GM10248 (cell line): ENCODE measurements at regions not wholly inside any gene's neighbourhood (a gene's known extent, or its start where the extent isn't known, plus 50 kb on each side); places are given as distances from the start of the nearest gene placed in this dataset.

Experiments used
- CTCF ChIA-PET: fragments of 300-600 bp; sonication (Branson Sonifier 250); formaldehyde crosslinking; extraction: SDS; loops from one replicate; lab custom pipeline; 2021; ENCODE audit warnings: antibody characterized with exemption; lab: Yijun Ruan, JAX
- POLR2A ChIA-PET: fragments of 350-650 bp; sonication (Branson Sonifier 250); formaldehyde crosslinking; extraction: SDS; loops from one replicate; lab custom pipeline; 2020; ENCODE audit warnings: antibody characterized with exemption; lab: Yijun Ruan, JAX
- DNase-seq: peaks from one replicate; pipeline ENCODE4 v3.0.0; 2012; ENCODE audit errors: extremely low spot score
- TF ChIP-seq, protein P1 (sequence below): IDR thresholded peaks from 2 replicates; pipeline ENCODE4 v1.5.1; 2012; ENCODE audit warnings: mild to moderate bottlenecking, low read depth; ENCODE audit errors: extremely low read depth, missing control alignments, control extremely low read depth

DNA sequence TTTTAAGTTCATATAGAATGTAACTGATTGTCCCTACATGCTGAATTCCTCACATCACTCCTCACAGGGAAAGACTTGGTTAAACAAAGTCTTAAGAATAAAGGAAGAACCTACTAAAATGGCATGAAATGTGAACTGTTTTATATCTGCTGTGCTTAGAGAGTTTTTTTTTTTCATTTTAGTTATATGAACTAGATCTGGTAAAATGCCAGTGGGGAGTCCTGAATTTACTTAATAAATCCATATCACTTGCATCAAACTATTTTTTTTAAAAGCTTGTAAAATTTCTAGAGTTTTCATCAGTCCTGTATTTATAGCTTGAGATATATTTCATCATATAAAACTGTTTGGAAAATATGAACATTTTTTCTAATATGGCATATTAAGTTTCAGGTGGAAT lies 1528.6 kb downstream of the EFNA5 start:
- CTCF ChIA-PET, result interaction anchor here (1.4 kb wide), 1 partner anchor 19 kb away, joined by 3 read pairs; no protein-coding TSS in a partner anchor
- no peak for DNase-seq
- TF ChIP-seq, protein P1, sequence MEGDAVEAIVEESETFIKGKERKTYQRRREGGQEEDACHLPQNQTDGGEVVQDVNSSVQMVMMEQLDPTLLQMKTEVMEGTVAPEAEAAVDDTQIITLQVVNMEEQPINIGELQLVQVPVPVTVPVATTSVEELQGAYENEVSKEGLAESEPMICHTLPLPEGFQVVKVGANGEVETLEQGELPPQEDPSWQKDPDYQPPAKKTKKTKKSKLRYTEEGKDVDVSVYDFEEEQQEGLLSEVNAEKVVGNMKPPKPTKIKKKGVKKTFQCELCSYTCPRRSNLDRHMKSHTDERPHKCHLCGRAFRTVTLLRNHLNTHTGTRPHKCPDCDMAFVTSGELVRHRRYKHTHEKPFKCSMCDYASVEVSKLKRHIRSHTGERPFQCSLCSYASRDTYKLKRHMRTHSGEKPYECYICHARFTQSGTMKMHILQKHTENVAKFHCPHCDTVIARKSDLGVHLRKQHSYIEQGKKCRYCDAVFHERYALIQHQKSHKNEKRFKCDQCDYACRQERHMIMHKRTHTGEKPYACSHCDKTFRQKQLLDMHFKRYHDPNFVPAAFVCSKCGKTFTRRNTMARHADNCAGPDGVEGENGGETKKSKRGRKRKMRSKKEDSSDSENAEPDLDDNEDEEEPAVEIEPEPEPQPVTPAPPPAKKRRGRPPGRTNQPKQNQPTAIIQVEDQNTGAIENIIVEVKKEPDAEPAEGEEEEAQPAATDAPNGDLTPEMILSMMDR, result no peak
- POLR2A ChIA-PET, result no interaction called here

GRCh38 chr5:106140101-106140500 lies 1530.6 kb downstream of the EFNA5 start:
- POLR2A ChIA-PET, result no interaction called here

GRCh38 chr5:106136061-106136460 lies 1534.7 kb downstream of the EFNA5 start:
- no peak for DNase-seq
- TF ChIP-seq, protein P1, result no peak
- ChIA-PET POLR2A (no interaction called here), CTCF (no interaction called here)

More at GRCh38 chr5:106140101-106140500, 1530.6 kb downstream of the EFNA5 start:
- CTCF ChIA-PET, result interaction anchor here (1.1 kb wide), 1 partner anchor 12 kb away, joined by 3 read pairs; no protein-coding TSS in a partner anchor
- DNase-seq, result no peak
- TF ChIP-seq, protein P1, result no peak

DNA sequence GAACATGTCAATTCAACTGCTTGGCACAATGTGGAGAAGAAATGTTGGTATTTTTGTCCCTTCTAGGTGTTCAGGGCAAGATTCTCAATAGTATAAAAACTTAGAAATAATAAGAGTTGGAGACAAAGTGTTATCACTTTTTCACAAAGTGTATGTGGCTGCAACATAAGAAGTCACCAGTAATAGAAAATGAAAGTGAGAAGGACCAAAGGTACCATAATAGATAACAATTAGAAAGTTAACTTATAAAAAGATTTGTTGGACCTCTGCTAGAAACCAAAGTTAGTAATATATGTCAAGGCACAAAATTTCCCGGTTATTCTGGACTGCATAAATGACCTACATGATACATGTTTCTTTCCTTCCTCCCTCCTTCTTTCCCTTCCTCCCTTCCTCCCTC lies 1535.3 kb downstream of the EFNA5 start:
- ChIA-PET CTCF (no interaction called here), POLR2A (no interaction called here)
- no peak for DNase-seq
- TF ChIP-seq, protein P1, result no peak

DNA sequence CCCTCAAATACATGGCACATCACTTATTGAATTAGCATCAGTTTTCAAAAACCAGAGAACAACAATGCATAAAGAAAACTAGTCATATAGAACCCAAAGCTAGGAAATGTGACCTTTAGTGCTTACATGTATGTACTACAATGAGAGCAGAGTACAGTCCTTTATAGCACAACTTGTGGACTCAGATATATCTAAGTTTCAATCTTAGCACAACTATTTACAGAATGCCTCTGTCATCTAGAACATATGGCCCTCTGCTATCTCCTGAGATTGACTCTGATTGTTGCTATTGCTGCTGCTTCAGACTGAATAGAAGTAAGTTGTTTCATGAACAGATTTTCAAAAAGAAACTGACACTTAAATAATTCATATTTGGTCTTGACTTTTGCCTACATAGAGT lies 1536.2 kb downstream of the EFNA5 start:
- ChIA-PET CTCF (no interaction called here), POLR2A (no interaction called here)
- no peak for DNase-seq
- TF ChIP-seq, protein P1, result no peak

DNA sequence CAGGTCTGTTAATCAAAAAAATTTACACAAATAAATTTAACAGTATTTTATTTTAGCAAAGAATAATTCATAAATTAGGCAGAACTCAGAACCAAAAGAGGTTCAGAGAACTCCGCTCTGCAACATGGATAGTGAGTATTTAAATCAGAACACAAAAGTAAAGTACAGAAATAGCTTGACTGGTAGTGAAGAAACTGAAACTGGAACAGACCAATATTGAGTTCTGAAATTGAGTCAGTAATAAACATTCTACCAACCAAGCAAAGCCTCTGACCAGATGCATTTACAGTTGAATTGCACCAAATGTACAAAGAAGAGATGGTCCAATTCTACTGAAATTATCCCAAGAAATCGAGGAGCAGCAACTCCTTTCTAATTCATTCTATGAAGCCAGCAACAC lies 1542.8 kb downstream of the EFNA5 start:
- POLR2A ChIA-PET, result no interaction called here
- CTCF ChIA-PET, result interaction anchor here (0.8 to 3.0 kb wide), 3 partner anchors 12 to 16 kb away, joined by 3 to 11 read pairs (median 3); no protein-coding TSS in a partner anchor
- DNase-seq, result no peak
- TF ChIP-seq, protein P1, result no peak

DNA sequence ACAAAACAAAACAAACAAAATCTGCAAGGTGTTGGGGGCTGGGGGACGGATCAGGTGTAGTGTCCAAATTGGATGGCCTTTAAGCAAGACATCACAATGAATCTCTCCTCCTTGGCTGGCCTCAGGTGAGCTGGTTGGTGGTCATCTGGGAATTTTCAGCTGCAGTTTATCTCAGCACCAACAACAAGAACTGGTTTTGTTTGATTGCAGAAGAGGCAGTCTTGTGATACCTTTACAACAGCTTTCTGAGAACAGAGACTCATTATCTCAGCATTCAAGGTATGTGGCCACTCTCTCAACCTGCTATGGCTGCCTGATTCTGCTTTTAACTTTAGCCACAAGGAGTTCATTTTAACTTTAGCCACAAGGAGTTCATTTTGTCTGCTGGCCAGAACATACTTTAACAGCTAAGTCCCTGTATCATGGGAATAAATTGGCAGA lies 1543.4 kb downstream of the EFNA5 start:
- DNase-seq, result no peak
- TF ChIP-seq, protein P1, result no peak
- ChIA-PET CTCF (interaction anchor here (1.2 to 3.0 kb wide), 3 partner anchors 11 to 32 kb away, joined by 3 to 11 read pairs (median 5); no protein-coding TSS in a partner anchor), POLR2A (no interaction called here)
